Stomach smooth muscle (tissue), 2 donors: ENCODE measurements at regions not wholly inside any gene's neighbourhood (a gene's known extent, or its start where the extent isn't known, plus 50 kb on each side); places are given as distances from the start of the nearest gene placed in this dataset.

ENCODE experiments used
- H3K27ac ChIP-seq: one replicate; pipeline ENCODE4 v1.7.0; 2013; ENCODE audit warnings: mild to moderate bottlenecking, low read length, inconsistent platforms
- H3K27me3 ChIP-seq, 2 donors: one replicate each; pipeline ENCODE4 v1.7.0; 2013; ENCODE audit warnings: low read length in 2 of 2; ENCODE audit not compliant: insufficient read depth in 2 of 2, control insufficient read depth in 1 of 2
- H3K36me3 ChIP-seq, 2 donors: one replicate each; pipeline ENCODE4 v1.7.0; 2013; ENCODE audit warnings: low read length in 2 of 2; ENCODE audit not compliant: control insufficient read depth in 2 of 2, insufficient read depth in 2 of 2
- H3K4me1 ChIP-seq: one replicate; pipeline ENCODE4 v1.7.0; 2013; ENCODE audit warnings: low read length; ENCODE audit not compliant: control insufficient read depth, insufficient read depth
- H3K4me3 ChIP-seq, 2 donors: one replicate each; pipeline ENCODE4 v1.7.0; 2013; ENCODE audit warnings: low read length in 2 of 2
- H3K9ac ChIP-seq, 2 donors: one replicate each; pipeline ENCODE4 v1.7.0; 2013; ENCODE audit warnings: low read length in 2 of 2, mild to moderate bottlenecking in 1 of 2
- H3K9me3 ChIP-seq, 2 donors: one replicate each; pipeline ENCODE4 v1.7.0; 2013; ENCODE audit warnings: low read length in 2 of 2; ENCODE audit not compliant: control insufficient read depth in 2 of 2
- donor health status: healthy.
- donor health status: Pancreatic carcinoma.

- no peak overlapping the region for H3K9ac ChIP-seq
- no peak overlapping the region for H3K27ac ChIP-seq
- H3K27me3 ChIP-seq: no peaks in the 10 kb centered on the region
- H3K4me1 ChIP-seq: peaks cover 10% of the 10 kb centered on the region
- no peak overlapping the region for H3K4me3 ChIP-seq
- no peaks in the 10 kb centered on the region for H3K9me3 ChIP-seq
- H3K36me3 ChIP-seq: no peaks in the 10 kb centered on the region
Measured at GRCh38 chr2:42108852-42109251, 60.3 kb upstream of the EML4 start.

DNA sequence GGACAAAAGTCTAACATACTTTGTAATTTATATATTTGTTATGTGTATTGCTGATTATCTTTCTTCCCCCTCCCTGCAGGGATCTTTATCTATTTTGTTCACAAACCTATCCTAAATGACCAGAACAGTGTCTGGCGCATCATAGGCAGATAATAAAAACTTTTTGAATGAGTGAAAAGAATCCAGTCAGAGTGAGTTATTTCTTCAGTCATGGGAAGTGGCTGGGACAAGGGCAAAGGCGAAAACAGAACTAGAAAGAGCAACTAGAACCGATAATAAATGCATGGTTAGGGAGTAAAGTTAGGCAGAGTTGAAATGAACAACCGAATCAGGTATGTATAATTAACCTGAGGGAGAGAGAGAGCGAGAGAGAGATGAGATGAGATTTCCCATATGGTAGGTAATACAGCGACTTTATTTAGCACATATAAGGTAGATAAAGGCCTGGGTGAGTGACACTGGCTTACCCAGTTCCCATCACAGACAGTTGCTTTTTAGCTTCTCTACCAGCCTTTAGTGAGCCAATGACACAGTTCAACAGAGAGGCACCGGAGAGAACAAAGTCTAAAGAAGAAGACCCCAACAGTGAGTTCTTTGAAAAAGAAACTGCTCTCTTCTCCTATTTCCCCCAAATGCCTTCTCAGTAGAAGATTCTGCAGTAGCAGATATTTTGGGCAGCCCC, 59.1 kb upstream of the EML4 start:
- H3K4me3 ChIP-seq: peak overlapping the region in 1 of 2 donors; percentile 1
- H3K27me3 ChIP-seq: no peaks in the 10 kb centered on the region

DNA sequence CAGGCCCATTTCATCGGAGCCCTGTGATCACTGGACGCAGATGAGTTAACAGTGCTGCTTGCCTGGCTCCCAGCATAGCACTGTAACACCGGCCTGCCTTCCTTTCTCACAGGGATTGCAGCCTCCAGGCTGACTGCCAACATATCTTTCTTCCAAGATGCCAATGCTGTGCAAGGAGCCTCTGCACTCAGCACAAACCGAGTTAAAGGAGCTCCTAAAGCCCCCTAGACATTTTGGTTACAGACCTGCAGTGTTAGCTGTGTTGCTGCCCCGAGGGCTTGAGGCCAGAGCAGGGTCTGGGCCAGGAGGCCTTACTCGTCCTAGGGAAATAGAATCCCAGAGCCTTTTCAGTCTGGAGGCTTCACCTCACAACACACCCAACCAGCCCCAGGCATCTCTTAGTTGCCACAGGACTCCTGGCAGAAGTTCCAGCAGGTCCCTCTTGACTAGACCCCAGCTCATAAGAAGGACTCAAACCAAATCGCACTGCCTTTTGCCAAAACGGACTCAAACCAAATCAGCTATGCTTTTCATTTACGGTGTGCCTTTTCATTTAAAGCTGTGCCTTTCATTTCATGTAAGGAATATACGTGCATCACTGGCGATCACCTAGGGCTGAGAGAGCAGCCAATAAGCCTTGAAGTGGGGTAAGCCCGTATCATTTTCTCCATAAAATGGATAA, 58.4 kb upstream of the EML4 start:
- peak overlapping the region in 1 of 2 donors; percentile 1 for H3K4me3 ChIP-seq
- H3K27ac ChIP-seq: peak overlapping the region; percentile 11
- H3K36me3 ChIP-seq: no peaks in the 10 kb centered on the region
- H3K4me1 ChIP-seq: peaks cover 10% of the 10 kb centered on the region
- no peaks in the 10 kb centered on the region for H3K27me3 ChIP-seq
- no peaks in the 10 kb centered on the region for H3K9me3 ChIP-seq
- peak overlapping the region in 1 of 2 donors; percentile 29 for H3K9ac ChIP-seq

More for the DNA sequence above, 59.1 kb upstream of the EML4 start:
- peak overlapping the region; percentile 11 for H3K27ac ChIP-seq
- H3K36me3 ChIP-seq: no peaks in the 10 kb centered on the region
- peaks cover 10% of the 10 kb centered on the region for H3K4me1 ChIP-seq
- H3K9ac ChIP-seq: peak overlapping the region in 1 of 2 donors; percentile 29
- H3K9me3 ChIP-seq: no peaks in the 10 kb centered on the region

DNA sequence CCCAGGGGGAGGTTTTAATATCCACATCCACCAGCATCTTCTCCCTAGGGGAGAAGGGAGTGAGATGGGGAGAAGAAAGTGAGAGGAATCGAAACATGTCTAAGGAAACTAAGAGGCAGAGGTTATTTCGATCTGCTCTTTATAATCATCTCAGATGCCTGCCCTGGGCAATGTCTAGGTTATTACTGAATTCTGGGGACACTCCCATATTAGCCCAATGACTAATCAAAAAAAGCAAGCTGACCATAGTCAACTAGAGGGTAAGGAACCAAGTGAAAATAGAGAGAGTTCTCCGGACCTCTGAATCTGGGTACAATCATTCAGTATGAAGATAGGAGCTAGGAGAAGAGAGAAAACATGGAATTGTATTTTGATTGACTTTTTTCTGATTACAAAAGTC, 56.7 kb upstream of the EML4 start:
- H3K27ac ChIP-seq: no peak overlapping the region
- peaks cover 10% of the 10 kb centered on the region for H3K4me1 ChIP-seq
- H3K27me3 ChIP-seq: no peaks in the 10 kb centered on the region
- H3K36me3 ChIP-seq: no peaks in the 10 kb centered on the region
- no peak overlapping the region for H3K4me3 ChIP-seq
- H3K9ac ChIP-seq: no peak overlapping the region
- H3K9me3 ChIP-seq: no peaks in the 10 kb centered on the region

- Histone ChIP-seq H3K36me3 (no peaks in the 10 kb centered on the region), H3K9ac (no peak overlapping the region), H3K9me3 (no peaks in the 10 kb centered on the region), H3K4me1 (peaks cover 16% of the 10 kb centered on the region), H3K4me3 (no peak overlapping the region), H3K27me3 (no peaks in the 10 kb centered on the region), H3K27ac (no peak overlapping the region)
Measured at GRCh38 chr2:42113452-42113851, 55.7 kb upstream of the EML4 start.

DNA sequence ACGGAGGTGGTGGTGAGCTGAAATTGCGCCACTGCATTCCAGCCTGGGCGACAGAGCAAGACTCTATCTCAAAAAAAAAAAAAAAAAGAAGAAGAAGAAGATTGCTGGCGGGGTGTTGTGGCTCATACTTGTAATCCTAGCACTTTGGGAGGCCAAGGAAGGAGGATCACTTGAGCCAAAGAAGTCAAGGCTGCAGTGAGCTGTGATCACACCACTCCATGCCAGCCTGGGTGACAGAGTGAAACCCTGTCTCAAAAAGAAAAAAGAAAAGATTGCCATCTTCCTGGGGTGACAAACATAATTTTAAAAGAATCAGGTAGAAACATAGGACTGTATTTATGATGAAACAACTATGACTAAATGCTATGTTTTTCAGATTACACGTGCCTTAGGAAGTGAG, 55.1 kb upstream of the EML4 start:
- Histone ChIP-seq H3K27ac (no peak overlapping the region), H3K36me3 (no peaks in the 10 kb centered on the region), H3K9me3 (no peaks in the 10 kb centered on the region), H3K27me3 (no peaks in the 10 kb centered on the region), H3K9ac (no peak overlapping the region), H3K4me1 (peaks cover 16% of the 10 kb centered on the region), H3K4me3 (no peak overlapping the region)

DNA sequence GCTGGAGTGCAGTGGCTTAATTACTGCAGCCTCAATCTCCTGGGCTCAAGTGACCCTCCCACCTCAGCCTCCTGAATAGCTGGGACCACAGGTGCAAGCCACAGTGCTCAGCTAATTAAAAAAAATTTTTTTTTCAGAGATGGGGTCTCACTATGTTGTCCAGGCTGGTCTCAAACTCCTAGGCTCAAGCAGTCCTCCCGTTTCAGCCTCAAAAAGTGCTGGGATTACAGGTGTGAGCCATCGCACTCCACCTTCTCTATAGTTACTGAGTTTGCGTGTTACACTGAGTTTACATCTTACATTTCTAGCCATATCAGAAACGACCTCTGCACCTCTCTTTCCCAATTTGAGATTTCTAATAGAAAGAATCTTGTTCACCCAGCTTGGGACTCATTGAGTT, 53.6 kb upstream of the EML4 start:
- Histone ChIP-seq H3K27ac (no peak overlapping the region), H3K9me3 (no peaks in the 10 kb centered on the region), H3K36me3 (no peaks in the 10 kb centered on the region), H3K4me3 (no peak overlapping the region), H3K27me3 (no peaks in the 10 kb centered on the region), H3K9ac (no peak overlapping the region), H3K4me1 (peaks cover 11% of the 10 kb centered on the region)

DNA sequence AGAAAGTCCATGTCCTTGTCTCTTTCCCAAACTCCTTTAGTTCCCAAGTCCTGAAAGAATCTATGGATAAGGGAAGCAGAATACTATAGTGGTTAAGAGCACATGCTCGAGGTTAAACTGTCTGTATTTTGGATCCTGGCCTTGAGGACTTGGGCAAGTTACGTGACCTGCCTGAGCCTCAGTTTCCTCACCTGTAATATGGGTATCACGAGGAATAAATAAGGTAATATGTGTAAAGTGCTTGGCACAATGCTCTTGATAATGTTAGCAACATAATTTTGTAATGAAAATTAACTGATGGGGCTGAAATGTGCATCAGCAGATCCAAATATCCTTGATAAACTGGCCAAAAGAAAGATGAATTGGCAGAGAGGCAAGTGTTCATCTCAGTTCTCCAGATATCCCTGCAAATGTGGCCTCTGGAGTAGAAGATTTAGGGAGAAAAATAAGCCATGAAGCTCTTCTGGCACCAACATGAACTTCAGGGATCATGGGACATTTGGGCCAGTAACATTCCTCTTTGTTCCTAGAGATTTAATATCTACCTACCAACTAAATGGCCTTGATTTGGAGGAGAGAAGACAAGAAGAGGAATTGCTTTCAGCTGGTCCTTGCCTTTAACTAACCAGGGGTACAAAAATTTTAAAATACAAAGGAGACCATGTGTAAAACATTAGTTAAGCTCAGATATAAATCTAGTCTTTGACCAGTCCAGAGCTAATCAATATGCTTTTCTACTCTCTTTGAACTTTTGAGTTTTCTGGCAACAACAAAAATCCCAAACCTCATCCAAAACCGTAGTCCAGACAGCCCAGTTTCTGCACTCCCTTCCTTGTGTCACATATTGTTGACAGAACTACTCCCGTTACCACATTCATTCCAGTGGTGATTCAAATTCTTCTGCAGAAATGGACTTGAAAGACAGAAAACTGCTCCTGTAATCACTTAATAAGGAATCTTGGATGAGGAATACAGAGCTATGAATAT, 52.7 kb upstream of the EML4 start:
- Histone ChIP-seq H3K27me3 (no peaks in the 10 kb centered on the region), H3K4me1 (peaks cover 6% of the 10 kb centered on the region), H3K27ac (no peak overlapping the region), H3K36me3 (no peaks in the 10 kb centered on the region), H3K4me3 (no peak overlapping the region), H3K9ac (no peak overlapping the region), H3K9me3 (no peaks in the 10 kb centered on the region)

- H3K27ac ChIP-seq: no peak overlapping the region
- H3K4me1 ChIP-seq: peaks cover 6% of the 10 kb centered on the region
- H3K27me3 ChIP-seq: no peaks in the 10 kb centered on the region
- H3K9ac ChIP-seq: no peak overlapping the region
- no peaks in the 10 kb centered on the region for H3K36me3 ChIP-seq
- no peaks in the 10 kb centered on the region for H3K9me3 ChIP-seq
- H3K4me3 ChIP-seq: no peak overlapping the region
Measured at GRCh38 chr2:42117182-42117579, 52.0 kb upstream of the EML4 start.

DNA sequence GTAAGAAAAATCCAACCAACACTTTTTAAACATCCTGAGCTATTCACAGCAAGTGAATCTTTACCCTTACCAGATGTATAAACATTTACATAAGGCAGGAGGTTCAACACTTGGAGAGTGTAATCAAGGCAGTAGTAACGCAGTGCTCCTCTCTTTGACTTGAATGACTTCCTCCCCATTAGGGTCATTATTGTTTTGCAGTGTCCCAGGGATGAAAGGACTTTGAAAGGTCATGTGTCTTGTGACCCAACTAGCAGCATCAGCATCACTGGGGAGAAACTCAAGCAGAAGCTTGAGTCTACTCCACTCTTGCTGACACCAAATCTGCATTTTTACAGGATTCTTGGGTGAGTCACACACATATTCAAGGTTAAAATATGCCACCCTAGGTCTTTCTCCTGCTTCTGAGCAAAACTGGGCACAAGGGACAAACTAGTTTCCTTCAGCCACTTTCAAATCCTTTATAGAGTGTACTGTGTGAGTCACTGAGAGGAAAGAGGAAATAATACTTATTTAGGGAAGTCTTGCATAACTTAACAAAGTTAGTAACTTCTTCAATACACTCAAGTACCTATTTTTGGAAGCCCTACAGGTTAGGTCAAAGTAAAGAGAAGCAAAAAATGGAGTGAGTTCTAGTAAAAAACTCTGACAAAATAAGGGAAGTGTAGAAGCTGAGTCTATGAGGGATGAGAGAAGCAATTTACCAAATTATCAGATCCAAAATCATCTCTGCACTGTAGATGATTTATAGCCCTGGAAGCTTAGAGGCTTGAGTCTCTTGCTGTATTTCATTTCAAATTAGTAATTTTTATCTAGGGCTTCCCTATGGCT, 51.0 kb upstream of the EML4 start:
- Histone ChIP-seq H3K36me3 (no peaks in the 10 kb centered on the region), H3K27me3 (no peaks in the 10 kb centered on the region), H3K4me1 (peaks cover 6% of the 10 kb centered on the region), H3K9me3 (no peaks in the 10 kb centered on the region), H3K27ac (no peak overlapping the region), H3K9ac (no peak overlapping the region), H3K4me3 (no peak overlapping the region)
